SK-N-SH treated with all-trans-retinoic acid at 6 μM for 48 hours (cell line): ENCODE measurements at regions not wholly inside any gene's neighbourhood (a gene's known extent, or its start where the extent isn't known, plus 50 kb on each side); places are given as distances from the start of the nearest gene placed in this dataset.
A peak's percentile ranks its signal among the peaks of the same experiment; 100 is the strongest.

Experiments
- ATAC-seq: fragments of 200-7000 bp; cut with Tn5 transposase; 3 replicates; pipeline ENCODE4 v1.9.1; 2020; ENCODE audit warnings: mild to moderate bottlenecking, moderate library complexity
- ARNTL ChIP-seq: fragments of 450-650 bp; formaldehyde crosslinking; IDR thresholded peaks from 2 replicates; pipeline ENCODE4 v1.5.0; 2020; ENCODE audit warnings: low read depth, mild to moderate bottlenecking, moderate library complexity, borderline replicate concordance
- BACH2 ChIP-seq: fragments of 250-450 bp; sonication (Bioruptor Pico); IDR thresholded peaks from 2 replicates; pipeline ENCODE4 v1.9.0; 2021; ENCODE audit warnings: mild to moderate bottlenecking, borderline replicate concordance
- CSDC2 ChIP-seq: fragments of 250-450 bp; sonication (Bioruptor Pico); IDR thresholded peaks from 2 replicates; pipeline ENCODE4 v1.5.0; 2020; ENCODE audit warnings: mild to moderate bottlenecking, moderate library complexity
- ESRRG ChIP-seq: fragments of 250-450 bp; sonication (Bioruptor Pico); IDR thresholded peaks from 2 replicates; pipeline ENCODE4 v1.6.1; 2021; ENCODE audit warnings: mild to moderate bottlenecking
- GLIS3 ChIP-seq: fragments of 250-450 bp; sonication (Bioruptor Pico); IDR thresholded peaks from 2 replicates; pipeline ENCODE4 v1.5.0; 2020; ENCODE audit warnings: mild to moderate bottlenecking, moderate library complexity
- ISL1 ChIP-seq: fragments of 250-450 bp; sonication (Bioruptor Pico); IDR thresholded peaks from 2 replicates; pipeline ENCODE4 v2.1.2; 2022; ENCODE audit warnings: mild to moderate bottlenecking, moderate library complexity
- OSR1 ChIP-seq: fragments of 250-450 bp; sonication (Bioruptor Pico); IDR thresholded peaks from 2 replicates; pipeline ENCODE4 v1.8.0; 2022; ENCODE audit warnings: moderate library complexity, mild to moderate bottlenecking, inconsistent platforms
- PPARA ChIP-seq: fragments of 250-450 bp; sonication (Bioruptor Pico); IDR thresholded peaks from 2 replicates; pipeline ENCODE4 v1.5.0; 2020; ENCODE audit warnings: mild to moderate bottlenecking, borderline replicate concordance
- RARB ChIP-seq: fragments of 250-450 bp; sonication (Bioruptor Pico); IDR thresholded peaks from 2 replicates; pipeline ENCODE4 v1.8.0; 2021; ENCODE audit warnings: mild to moderate bottlenecking, moderate library complexity
- SNAI2 ChIP-seq: fragments of 250-450 bp; sonication (Bioruptor Pico); IDR thresholded peaks from 2 replicates; pipeline ENCODE4 v1.5.0; 2020; ENCODE audit warnings: mild to moderate bottlenecking, moderate library complexity
- TCF4 ChIP-seq: fragments of 250-450 bp; sonication (Bioruptor Pico); IDR thresholded peaks from 2 replicates; pipeline ENCODE4 v1.8.0; 2021; ENCODE audit warnings: mild to moderate bottlenecking, moderate library complexity, borderline replicate concordance
- ZC3H10 ChIP-seq: fragments of 250-450 bp; sonication (Bioruptor Pico); IDR thresholded peaks from 2 replicates; pipeline ENCODE4 v1.5.1; 2021; ENCODE audit warnings: mild to moderate bottlenecking, moderate library complexity
- ZFP3 ChIP-seq: fragments of 250-450 bp; sonication (Bioruptor Pico); IDR thresholded peaks from 2 replicates; pipeline ENCODE4 v1.5.0; 2020; ENCODE audit warnings: mild to moderate bottlenecking, moderate library complexity
- ZFP30 ChIP-seq: fragments of 450-650 bp; formaldehyde crosslinking; IDR thresholded peaks from 2 replicates; pipeline ENCODE4 v1.5.0; 2022; ENCODE audit warnings: mild to moderate bottlenecking, moderate library complexity
- ZNF565 ChIP-seq: fragments of 450-650 bp; formaldehyde crosslinking; conservative IDR thresholded peaks from 2 replicates; pipeline ENCODE4 v1.5.0; 2020; ENCODE audit warnings: low read depth, mild to moderate bottlenecking, moderate library complexity
- ZNF70 ChIP-seq: fragments of 450-650 bp; formaldehyde crosslinking; IDR thresholded peaks from 2 replicates; pipeline ENCODE4 v1.5.0; 2020; ENCODE audit warnings: mild to moderate bottlenecking, moderate library complexity
- ZNF8 ChIP-seq: fragments of 450-650 bp; formaldehyde crosslinking; IDR thresholded peaks from 2 replicates; pipeline ENCODE4 v1.5.0; 2020; ENCODE audit warnings: mild to moderate bottlenecking, moderate library complexity
- TF ChIP-seq, protein P1 (sequence below): fragments of 250-450 bp; sonication (Bioruptor Pico); IDR thresholded peaks from 2 replicates; pipeline ENCODE4 v1.5.1; 2020; ENCODE audit warnings: low read depth, mild to moderate bottlenecking, moderate library complexity
- TF ChIP-seq, protein P2 (sequence below): fragments of 250-450 bp; sonication (Bioruptor Pico); IDR thresholded peaks from 2 replicates; pipeline ENCODE4 v1.8.0; 2020; ENCODE audit warnings: mild to moderate bottlenecking, moderate library complexity, borderline replicate concordance
- TF ChIP-seq, protein P3 (sequence below): fragments of 250-450 bp; sonication (Bioruptor Pico); IDR thresholded peaks from 2 replicates; pipeline ENCODE4 v1.8.0; 2021; ENCODE audit warnings: low read depth, mild to moderate bottlenecking, moderate library complexity, borderline replicate concordance
- TF ChIP-seq, protein P4 (sequence below): fragments of 250-450 bp; sonication (Bioruptor Pico); IDR thresholded peaks from 2 replicates; pipeline ENCODE4 v1.5.0; 2020; ENCODE audit warnings: mild to moderate bottlenecking, moderate library complexity
- TF ChIP-seq, protein P5 (sequence below): fragments of 250-450 bp; sonication (Bioruptor Pico); IDR thresholded peaks from 2 replicates; pipeline ENCODE4 v1.5.1; 2021; ENCODE audit warnings: mild to moderate bottlenecking, moderate library complexity

DNA sequence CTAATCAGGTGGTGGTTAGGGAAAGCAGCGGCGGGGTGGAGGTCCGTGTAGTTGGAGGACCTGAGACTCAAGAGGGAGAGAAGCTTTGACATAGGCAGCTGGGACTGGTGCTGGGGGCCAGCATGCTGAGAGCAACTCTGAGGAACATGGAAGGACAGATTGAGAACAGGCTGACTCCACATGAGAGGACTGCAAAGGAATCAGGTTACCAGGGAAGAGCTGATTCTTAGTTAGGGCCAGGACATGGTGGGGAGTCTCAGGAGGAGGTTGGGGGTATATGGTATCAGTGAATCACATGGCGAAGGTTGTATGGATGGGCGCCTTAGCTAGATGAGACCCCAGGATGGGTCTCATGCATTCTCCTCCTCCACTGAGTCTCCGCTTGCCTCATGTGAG is 264.0 kb upstream of the BOD1L1 start:
- peak; percentile 63 for ATAC-seq
- TF ChIP-seq OSR1 (CRISPR knock-in tag) = no peak
- no peak for TF ChIP-seq PPARA (CRISPR knock-in tag)
- TF ChIP-seq ZC3H10 (CRISPR knock-in tag) = no peak
- TF ChIP-seq ZFP30 = no peak
- TF ChIP-seq, protein P1, sequence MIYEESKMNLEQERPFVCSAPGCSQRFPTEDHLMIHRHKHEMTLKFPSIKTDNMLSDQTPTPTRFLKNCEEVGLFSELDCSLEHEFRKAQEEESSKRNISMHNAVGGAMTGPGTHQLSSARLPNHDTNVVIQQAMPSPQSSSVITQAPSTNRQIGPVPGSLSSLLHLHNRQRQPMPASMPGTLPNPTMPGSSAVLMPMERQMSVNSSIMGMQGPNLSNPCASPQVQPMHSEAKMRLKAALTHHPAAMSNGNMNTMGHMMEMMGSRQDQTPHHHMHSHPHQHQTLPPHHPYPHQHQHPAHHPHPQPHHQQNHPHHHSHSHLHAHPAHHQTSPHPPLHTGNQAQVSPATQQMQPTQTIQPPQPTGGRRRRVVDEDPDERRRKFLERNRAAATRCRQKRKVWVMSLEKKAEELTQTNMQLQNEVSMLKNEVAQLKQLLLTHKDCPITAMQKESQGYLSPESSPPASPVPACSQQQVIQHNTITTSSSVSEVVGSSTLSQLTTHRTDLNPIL = no peak
- TF ChIP-seq BACH2 = no peak
- no peak for TF ChIP-seq SNAI2 (CRISPR knock-in tag)
- no peak for TF ChIP-seq GLIS3 (CRISPR knock-in tag)
- TF ChIP-seq ARNTL (CRISPR knock-in tag) = no peak
- no peak for TF ChIP-seq ZNF565 (CRISPR knock-in tag)

DNA sequence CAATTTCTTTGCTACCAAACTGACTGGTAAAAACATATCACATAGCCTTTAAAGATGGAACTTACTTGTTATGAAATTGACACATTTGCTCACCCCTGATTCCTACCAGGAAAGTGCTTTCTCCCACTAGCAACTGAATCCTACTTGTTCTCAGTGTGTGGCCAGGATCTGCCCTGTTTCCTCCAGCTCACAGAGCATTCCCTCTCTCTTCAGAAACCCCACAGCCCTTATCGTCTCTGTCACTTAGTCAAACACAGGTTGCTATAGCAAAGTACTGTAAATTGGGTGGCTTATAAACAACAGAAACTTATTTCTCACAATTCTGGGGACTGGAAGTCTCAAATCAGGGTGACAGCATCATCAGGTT is 265.2 kb upstream of the BOD1L1 start:
- peak; percentile 60 for ATAC-seq
- TF ChIP-seq, protein P1 = no peak
- no peak for TF ChIP-seq ZNF565 (CRISPR knock-in tag)
- no peak for TF ChIP-seq ZFP30
- TF ChIP-seq GLIS3 (CRISPR knock-in tag) = no peak
- no peak for TF ChIP-seq TCF4 (CRISPR knock-in tag)
- no peak for TF ChIP-seq ESRRG
- TF ChIP-seq SNAI2 (CRISPR knock-in tag) = no peak
- TF ChIP-seq, protein P2, sequence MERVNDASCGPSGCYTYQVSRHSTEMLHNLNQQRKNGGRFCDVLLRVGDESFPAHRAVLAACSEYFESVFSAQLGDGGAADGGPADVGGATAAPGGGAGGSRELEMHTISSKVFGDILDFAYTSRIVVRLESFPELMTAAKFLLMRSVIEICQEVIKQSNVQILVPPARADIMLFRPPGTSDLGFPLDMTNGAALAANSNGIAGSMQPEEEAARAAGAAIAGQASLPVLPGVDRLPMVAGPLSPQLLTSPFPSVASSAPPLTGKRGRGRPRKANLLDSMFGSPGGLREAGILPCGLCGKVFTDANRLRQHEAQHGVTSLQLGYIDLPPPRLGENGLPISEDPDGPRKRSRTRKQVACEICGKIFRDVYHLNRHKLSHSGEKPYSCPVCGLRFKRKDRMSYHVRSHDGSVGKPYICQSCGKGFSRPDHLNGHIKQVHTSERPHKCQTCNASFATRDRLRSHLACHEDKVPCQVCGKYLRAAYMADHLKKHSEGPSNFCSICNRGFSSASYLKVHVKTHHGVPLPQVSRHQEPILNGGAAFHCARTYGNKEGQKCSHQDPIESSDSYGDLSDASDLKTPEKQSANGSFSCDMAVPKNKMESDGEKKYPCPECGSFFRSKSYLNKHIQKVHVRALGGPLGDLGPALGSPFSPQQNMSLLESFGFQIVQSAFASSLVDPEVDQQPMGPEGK = no peak
- no peak for TF ChIP-seq ISL1 (CRISPR knock-in tag)
- TF ChIP-seq, protein P3, sequence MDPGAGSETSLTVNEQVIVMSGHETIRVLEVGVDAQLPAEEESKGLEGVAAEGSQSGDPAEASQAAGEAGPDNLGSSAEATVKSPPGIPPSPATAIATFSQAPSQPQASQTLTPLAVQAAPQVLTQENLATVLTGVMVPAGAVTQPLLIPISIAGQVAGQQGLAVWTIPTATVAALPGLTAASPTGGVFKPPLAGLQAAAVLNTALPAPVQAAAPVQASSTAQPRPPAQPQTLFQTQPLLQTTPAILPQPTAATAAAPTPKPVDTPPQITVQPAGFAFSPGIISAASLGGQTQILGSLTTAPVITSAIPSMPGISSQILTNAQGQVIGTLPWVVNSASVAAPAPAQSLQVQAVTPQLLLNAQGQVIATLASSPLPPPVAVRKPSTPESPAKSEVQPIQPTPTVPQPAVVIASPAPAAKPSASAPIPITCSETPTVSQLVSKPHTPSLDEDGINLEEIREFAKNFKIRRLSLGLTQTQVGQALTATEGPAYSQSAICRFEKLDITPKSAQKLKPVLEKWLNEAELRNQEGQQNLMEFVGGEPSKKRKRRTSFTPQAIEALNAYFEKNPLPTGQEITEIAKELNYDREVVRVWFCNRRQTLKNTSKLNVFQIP (CRISPR knock-in tag) = no peak

DNA sequence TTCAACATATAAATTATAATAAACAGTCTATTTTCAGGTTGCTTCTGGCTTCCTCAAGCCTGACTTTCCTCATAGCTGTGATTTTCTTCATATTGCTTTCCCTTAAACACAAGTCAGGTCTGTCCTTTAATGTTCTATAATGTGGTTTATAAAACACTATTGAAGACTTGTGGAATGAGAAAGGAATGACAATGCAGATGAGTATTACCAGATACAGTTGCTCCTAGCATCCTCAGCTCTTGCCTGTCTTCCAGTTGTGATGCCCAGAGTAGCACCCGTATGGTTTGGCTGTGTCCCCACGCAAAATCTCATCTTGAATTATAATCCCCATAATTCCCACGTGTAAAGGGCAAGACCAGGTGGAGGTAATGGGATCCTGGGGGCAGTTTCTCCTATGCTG is 265.7 kb upstream of the BOD1L1 start:
- ATAC-seq = peak; percentile 53
- TF ChIP-seq SNAI2 (CRISPR knock-in tag) (no peak), GLIS3 (CRISPR knock-in tag) (no peak), ZFP30 (no peak), ISL1 (CRISPR knock-in tag) (no peak), PPARA (CRISPR knock-in tag) (no peak), ZNF8 (CRISPR knock-in tag) (no peak), ZNF565 (CRISPR knock-in tag) (no peak), ZFP3 (no peak), ESRRG (no peak), RARB (no peak), ZNF70 (CRISPR knock-in tag) (no peak), CSDC2 (CRISPR knock-in tag) (no peak)
- TF ChIP-seq, protein P2 = no peak
- TF ChIP-seq, protein P3 (CRISPR knock-in tag) = no peak
- TF ChIP-seq, protein P1 = no peak
- TF ChIP-seq, protein P4, sequence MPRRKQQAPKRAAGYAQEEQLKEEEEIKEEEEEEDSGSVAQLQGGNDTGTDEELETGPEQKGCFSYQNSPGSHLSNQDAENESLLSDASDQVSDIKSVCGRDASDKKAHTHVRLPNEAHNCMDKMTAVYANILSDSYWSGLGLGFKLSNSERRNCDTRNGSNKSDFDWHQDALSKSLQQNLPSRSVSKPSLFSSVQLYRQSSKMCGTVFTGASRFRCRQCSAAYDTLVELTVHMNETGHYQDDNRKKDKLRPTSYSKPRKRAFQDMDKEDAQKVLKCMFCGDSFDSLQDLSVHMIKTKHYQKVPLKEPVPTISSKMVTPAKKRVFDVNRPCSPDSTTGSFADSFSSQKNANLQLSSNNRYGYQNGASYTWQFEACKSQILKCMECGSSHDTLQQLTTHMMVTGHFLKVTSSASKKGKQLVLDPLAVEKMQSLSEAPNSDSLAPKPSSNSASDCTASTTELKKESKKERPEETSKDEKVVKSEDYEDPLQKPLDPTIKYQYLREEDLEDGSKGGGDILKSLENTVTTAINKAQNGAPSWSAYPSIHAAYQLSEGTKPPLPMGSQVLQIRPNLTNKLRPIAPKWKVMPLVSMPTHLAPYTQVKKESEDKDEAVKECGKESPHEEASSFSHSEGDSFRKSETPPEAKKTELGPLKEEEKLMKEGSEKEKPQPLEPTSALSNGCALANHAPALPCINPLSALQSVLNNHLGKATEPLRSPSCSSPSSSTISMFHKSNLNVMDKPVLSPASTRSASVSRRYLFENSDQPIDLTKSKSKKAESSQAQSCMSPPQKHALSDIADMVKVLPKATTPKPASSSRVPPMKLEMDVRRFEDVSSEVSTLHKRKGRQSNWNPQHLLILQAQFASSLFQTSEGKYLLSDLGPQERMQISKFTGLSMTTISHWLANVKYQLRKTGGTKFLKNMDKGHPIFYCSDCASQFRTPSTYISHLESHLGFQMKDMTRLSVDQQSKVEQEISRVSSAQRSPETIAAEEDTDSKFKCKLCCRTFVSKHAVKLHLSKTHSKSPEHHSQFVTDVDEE (CRISPR knock-in tag) = no peak
- TF ChIP-seq, protein P5, sequence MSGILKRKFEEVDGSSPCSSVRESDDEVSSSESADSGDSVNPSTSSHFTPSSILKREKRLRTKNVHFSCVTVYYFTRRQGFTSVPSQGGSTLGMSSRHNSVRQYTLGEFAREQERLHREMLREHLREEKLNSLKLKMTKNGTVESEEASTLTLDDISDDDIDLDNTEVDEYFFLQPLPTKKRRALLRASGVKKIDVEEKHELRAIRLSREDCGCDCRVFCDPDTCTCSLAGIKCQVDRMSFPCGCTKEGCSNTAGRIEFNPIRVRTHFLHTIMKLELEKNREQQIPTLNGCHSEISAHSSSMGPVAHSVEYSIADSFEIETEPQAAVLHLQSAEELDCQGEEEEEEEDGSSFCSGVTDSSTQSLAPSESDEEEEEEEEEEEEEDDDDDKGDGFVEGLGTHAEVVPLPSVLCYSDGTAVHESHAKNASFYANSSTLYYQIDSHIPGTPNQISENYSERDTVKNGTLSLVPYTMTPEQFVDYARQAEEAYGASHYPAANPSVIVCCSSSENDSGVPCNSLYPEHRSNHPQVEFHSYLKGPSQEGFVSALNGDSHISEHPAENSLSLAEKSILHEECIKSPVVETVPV (CRISPR knock-in tag) = no peak
